IMR-90 (cell line): ENCODE measurements at regions not wholly inside any gene's neighbourhood (a gene's known extent, or its start where the extent isn't known, plus 50 kb on each side); places are given as distances from the start of the nearest gene placed in this dataset.

Source experiments
- ATAC-seq: fragments of 200-7000 bp; cut with Tn5 transposase; 2 replicates; pipeline ENCODE4 v1.9.1; 2020; ENCODE audit warnings: low read depth, mild to moderate bottlenecking, moderate library complexity
- BruUV-seq: library from RNA; stranded (reverse); fragments of 400-500 nt; replicated peaks from 2 replicates; lab custom pipeline; 2021; lab: Mats Ljungman, UMichigan
- CTCF ChIA-PET: fragments of 300-600 bp; formaldehyde crosslinking; extraction: SDS; loops from one replicate; lab custom pipeline; 2021; ENCODE audit warnings: antibody characterized with exemption; lab: Yijun Ruan, JAX
- POLR2A ChIA-PET: fragments of 300-600 bp; sonication (Branson Sonifier 250); formaldehyde crosslinking; loops from one replicate; lab custom pipeline; 2022; ENCODE audit warnings: antibody characterized with exemption; ENCODE audit not compliant: unreplicated experiment; lab: Charles Lee
- DNase-seq: peaks from one replicate; pipeline ENCODE4 v3.0.0; 2013
- H2AFZ ChIP-seq: replicated peaks from 2 replicates; pipeline ENCODE3; 2013; ENCODE audit warnings: low read length, mild to moderate bottlenecking; ENCODE audit not compliant: poor library complexity
- H2AK5ac ChIP-seq: 2 replicates; pipeline ENCODE4 v1.6.1; 2013; ENCODE audit warnings: low read depth, low read length, inconsistent platforms
- H2AK9ac ChIP-seq: replicated peaks from 2 replicates; pipeline ENCODE3; 2013; ENCODE audit warnings: mild to moderate bottlenecking, low read depth, low read length, moderate library complexity; ENCODE audit not compliant: poor library complexity
- H2BK120ac ChIP-seq: 2 replicates; pipeline ENCODE4 v1.6.1; 2013; ENCODE audit warnings: low read depth, low read length, inconsistent platforms
- H2BK15ac ChIP-seq: 3 replicates; pipeline ENCODE4 v1.6.1; 2013; ENCODE audit warnings: low read depth, low read length, inconsistent platforms
- H2BK20ac ChIP-seq: 2 replicates; pipeline ENCODE4 v1.6.1; 2013; ENCODE audit warnings: low read depth, mild to moderate bottlenecking, inconsistent platforms, low read length, moderate library complexity
- H2BK5ac ChIP-seq: 2 replicates; pipeline ENCODE4 v1.6.1; 2013; ENCODE audit warnings: mild to moderate bottlenecking, low read depth, low read length, inconsistent platforms; ENCODE audit not compliant: poor library complexity, severe bottlenecking
- H3K14ac ChIP-seq: replicated peaks from 2 replicates; pipeline ENCODE4 v1.6.1; 2013; ENCODE audit warnings: low read depth, low read length, inconsistent platforms
- H3K18ac ChIP-seq: 2 replicates; pipeline ENCODE4 v1.6.1; 2013; ENCODE audit warnings: low read depth, low read length, control low read depth
- H3K23ac ChIP-seq: 2 replicates; pipeline ENCODE4 v1.6.1; 2013; ENCODE audit warnings: low read depth, low read length, inconsistent platforms
- H3K27ac ChIP-seq: 2 replicates; pipeline ENCODE4 v1.5.1; 2013; ENCODE audit warnings: mild to moderate bottlenecking, control low read depth, low read length; ENCODE audit not compliant: insufficient read depth
- H3K27me3 ChIP-seq: 2 replicates; pipeline ENCODE4 v1.6.1; 2013; ENCODE audit warnings: low read length; ENCODE audit not compliant: control insufficient read depth, insufficient read depth
- H3K36me3 ChIP-seq: 2 replicates; pipeline ENCODE4 v1.6.1; 2013; ENCODE audit warnings: low read length, mixed read lengths; ENCODE audit not compliant: control insufficient read depth, insufficient read depth
- H3K4ac ChIP-seq: 2 replicates; pipeline ENCODE4 v1.6.1; 2013; ENCODE audit warnings: low read depth, low read length, inconsistent platforms
- H3K4me1 ChIP-seq: 2 replicates; pipeline ENCODE4 v1.6.1; 2013; ENCODE audit warnings: low read length, mixed read lengths; ENCODE audit not compliant: control insufficient read depth, insufficient read depth
- H3K4me2 ChIP-seq: 2 replicates; pipeline ENCODE4 v1.6.1; 2013; ENCODE audit warnings: low read depth, mild to moderate bottlenecking, control low read depth, low read length, moderate library complexity
- H3K4me3 ChIP-seq: 2 replicates; pipeline ENCODE4 v1.5.1; 2013; ENCODE audit warnings: low read depth, mild to moderate bottlenecking, control low read depth, low read length, moderate library complexity; ENCODE audit not compliant: insufficient read depth
- H3K56ac ChIP-seq: 2 replicates; pipeline ENCODE4 v1.6.1; 2013; ENCODE audit warnings: low read length, inconsistent platforms; ENCODE audit not compliant: insufficient read depth; ENCODE audit errors: extremely low read depth
- H3K79me1 ChIP-seq, 2 experiments: 2 replicates each; pipeline ENCODE4 v1.6.1; 2013; ENCODE audit warnings: low read length in 2 of 2, inconsistent platforms in 1 of 2, low read depth in 1 of 2
- H3K9ac ChIP-seq: 2 replicates; pipeline ENCODE4 v1.6.1; 2013; ENCODE audit warnings: low read depth, low read length, control low read depth
- H3K9me1 ChIP-seq: 2 replicates; pipeline ENCODE4 v1.6.1; 2013; ENCODE audit warnings: low read length, inconsistent platforms; ENCODE audit not compliant: insufficient read depth
- H3K9me3 ChIP-seq: 2 replicates; pipeline ENCODE4 v1.6.1; 2013; ENCODE audit warnings: low read length; ENCODE audit not compliant: control insufficient read depth, insufficient read depth
- H4K20me1 ChIP-seq: 2 replicates; pipeline ENCODE4 v1.6.1; 2013; ENCODE audit warnings: low read length, inconsistent platforms; ENCODE audit not compliant: insufficient read depth
- H4K5ac ChIP-seq: 2 replicates; pipeline ENCODE4 v1.6.1; 2013; ENCODE audit warnings: mild to moderate bottlenecking, low read depth, low read length, control low read depth
- H4K8ac ChIP-seq, 2 experiments: 2 replicates each; pipeline ENCODE4 v1.6.1; 2013; ENCODE audit warnings: low read depth in 2 of 2, low read length in 2 of 2, control low read depth in 1 of 2, inconsistent platforms in 1 of 2
- H4K91ac ChIP-seq: 2 replicates; pipeline ENCODE4 v1.6.1; 2013; ENCODE audit warnings: low read depth, low read length, inconsistent platforms; ENCODE audit not compliant: insufficient read depth
- BHLHE40 ChIP-seq: fragments of 150-350 bp; IDR thresholded peaks from 2 replicates; pipeline ENCODE4 v1.6.1; 2016; ENCODE audit warnings: mild to moderate bottlenecking, low read depth, low read length
- CHD1 ChIP-seq: IDR thresholded peaks from 2 replicates; pipeline ENCODE4 v1.6.1; 2012; ENCODE audit warnings: low read depth, low read length, improper control_type of control experiment
- CTCF ChIP-seq: conservative IDR thresholded peaks from 2 replicates; pipeline ENCODE4 v1.5.1; 2012; ENCODE audit warnings: mild to moderate bottlenecking, low read depth, low read length, improper control_type of control experiment
- ELK1 ChIP-seq: fragments of 150-350 bp; IDR thresholded peaks from 2 replicates; pipeline ENCODE4 v1.6.1; 2016; ENCODE audit warnings: low read depth, mild to moderate bottlenecking, low read length, moderate library complexity, borderline replicate concordance
- FOS ChIP-seq: fragments of 150-350 bp; IDR thresholded peaks from 2 replicates; pipeline ENCODE4 v1.6.1; 2016; ENCODE audit warnings: low read depth, low read length
- MAFK ChIP-seq: IDR thresholded peaks from 2 replicates; pipeline ENCODE4 v1.6.1; 2012; ENCODE audit warnings: low read depth, low read length, improper control_type of control experiment
- MAZ ChIP-seq: IDR thresholded peaks from 2 replicates; pipeline ENCODE4 v1.6.1; 2012; ENCODE audit warnings: low read depth, mild to moderate bottlenecking, low read length, improper control_type of control experiment, moderate library complexity, borderline replicate concordance
- MXI1 ChIP-seq: IDR thresholded peaks from 2 replicates; pipeline ENCODE4 v1.6.1; 2012; ENCODE audit warnings: low read depth, mild to moderate bottlenecking, low read length, moderate library complexity, borderline replicate concordance
- NFE2L2 ChIP-seq: fragments of 150-350 bp; IDR thresholded peaks from 2 replicates; pipeline ENCODE4 v1.6.1; 2016; ENCODE audit warnings: low read depth, mild to moderate bottlenecking, low read length
- POLR2A ChIP-seq: IDR thresholded peaks from 2 replicates; pipeline ENCODE4 v1.6.1; 2012; ENCODE audit warnings: mild to moderate bottlenecking, low read depth, low read length
- RCOR1 ChIP-seq: IDR thresholded peaks from 2 replicates; pipeline ENCODE4 v1.6.1; 2012; ENCODE audit warnings: mild to moderate bottlenecking, low read length, improper control_type of control experiment; ENCODE audit not compliant: insufficient replicate concordance
- SMC3 ChIP-seq: fragments of 150-350 bp; IDR thresholded peaks from 2 replicates; pipeline ENCODE4 v1.6.1; 2016; ENCODE audit warnings: low read depth, mild to moderate bottlenecking, antibody characterized with exemption, low read length, moderate library complexity
- USF2 ChIP-seq: fragments of 150-350 bp; IDR thresholded peaks from 2 replicates; pipeline ENCODE4 v1.6.1; 2017; ENCODE audit warnings: mild to moderate bottlenecking, antibody characterized with exemption, low read length, low read depth
- dilution Hi-C: fragments of 300-500 bp; cut with HindIII; formaldehyde crosslinking; loops from one replicate; pipeline ENCODE4 v1.14.3; 2018; ENCODE audit warnings: low sequenced_read_pairs; ENCODE audit not compliant: unreplicated experiment
- in situ Hi-C: fragments of 300-500 bp; cut with MboI; formaldehyde crosslinking; loops from 3 replicates; pipeline ENCODE4 v1.14.3; 2019; ENCODE audit warnings: low sequenced_read_pairs, inconsistent platforms, mixed read lengths
- intact Hi-C: fragments of 100-400 bp; cut with micrococcal nuclease; formaldehyde crosslinking; loops from 2 replicates; pipeline ENCODE4 v1.10.0; 2022

GRCh38 chr2:76295762-76296161, 585.0 kb upstream of the GCFC2 start:
- BruUV-seq = no TSS peak
- no peak overlapping the region for H3K4me3 ChIP-seq
- no peaks in the 10 kb centered on the region for H3K9me3 ChIP-seq
- H3K18ac ChIP-seq = no peak overlapping the region
- no peak for DNase-seq
- ATAC-seq = no peak
- no peak overlapping the region for H2AK5ac ChIP-seq
- no peak overlapping the region for H3K56ac ChIP-seq
- H4K8ac ChIP-seq = no peak overlapping the region
- no peak overlapping the region for H3K4ac ChIP-seq
- H3K79me1 ChIP-seq = no peaks in the 10 kb centered on the region
- no peak overlapping the region for H3K27ac ChIP-seq
- no peaks in the 10 kb centered on the region for H3K27me3 ChIP-seq
- POLR2A ChIA-PET = no interaction called here
- no peaks in the 10 kb centered on the region for H3K4me1 ChIP-seq
- intact Hi-C loops (no loop called here), in situ Hi-C loops (no loop called here), dilution Hi-C loops (no loop called here)
- H2AK9ac ChIP-seq = no peak overlapping the region
- no peak overlapping the region for H2BK15ac ChIP-seq
- no peak overlapping the region for H3K14ac ChIP-seq
- no peaks in the 10 kb centered on the region for H3K9me1 ChIP-seq
- no peak overlapping the region for H2BK5ac ChIP-seq
- H4K91ac ChIP-seq = no peak overlapping the region
- no peak overlapping the region for H4K5ac ChIP-seq
- H3K9ac ChIP-seq = no peak overlapping the region
- H2BK20ac ChIP-seq = no peak overlapping the region
- H3K4me2 ChIP-seq = no peak overlapping the region
- H2AFZ ChIP-seq = no peak overlapping the region
- H3K36me3 ChIP-seq = no peaks in the 10 kb centered on the region
- CTCF ChIA-PET = no interaction called here
- H3K23ac ChIP-seq = no peak overlapping the region
- no peak overlapping the region for H2BK120ac ChIP-seq
- TF ChIP-seq SMC3 = no peak
- TF ChIP-seq FOS = no peak
- no peak for TF ChIP-seq BHLHE40
- no peak for TF ChIP-seq NFE2L2
- no peak for TF ChIP-seq MAZ
- no peak for TF ChIP-seq USF2
- TF ChIP-seq MAFK = no peak
- TF ChIP-seq CTCF = no peak
- no peak for TF ChIP-seq POLR2A
- TF ChIP-seq RCOR1 = no peak
- no peak for TF ChIP-seq ELK1
- no peak for TF ChIP-seq CHD1
- no peak for TF ChIP-seq MXI1
- no peaks in the 10 kb centered on the region for H4K20me1 ChIP-seq
